DOHH2 (cell line): ENCODE measurements at regions not wholly inside any gene's neighbourhood (a gene's known extent, or its start where the extent isn't known, plus 50 kb on each side); places are given as distances from the start of the nearest gene placed in this dataset.
"Not testable (repeated sequence)": the region's sequence is repeated elsewhere in the genome, so short reads cannot be mapped to it uniquely, and the experiment has no call there.

ENCODE experiments used
- H3F3A ChIP-seq: fragments of 200-600 bp; sonication (generic), shearing (Covaris generic); 2 replicates; pipeline ENCODE4 v1.6.0; 2016; ENCODE audit warnings: antibody characterized with exemption, mild to moderate bottlenecking; ENCODE audit not compliant: control insufficient read depth, insufficient read depth
- H3K27ac ChIP-seq: fragments of 200-600 bp; sonication (generic); 2 replicates; pipeline ENCODE4 v1.5.1; 2014; ENCODE audit warnings: low read depth, mild to moderate bottlenecking, low read length, moderate library complexity
- H3K27me3 ChIP-seq: fragments of 200-600 bp; sonication (generic); 2 replicates; pipeline ENCODE4 v1.6.1; 2014; ENCODE audit warnings: mild to moderate bottlenecking, low read length, mixed read lengths; ENCODE audit not compliant: control insufficient read depth
- H3K36me3 ChIP-seq: fragments of 200-600 bp; sonication (generic); 2 replicates; pipeline ENCODE4 v1.6.1; 2014; ENCODE audit warnings: mild to moderate bottlenecking, low read length, moderate library complexity, mixed read lengths; ENCODE audit not compliant: control insufficient read depth
- H3K4me1 ChIP-seq: fragments of 200-600 bp; sonication (generic); 2 replicates; pipeline ENCODE4 v1.6.1; 2014; ENCODE audit warnings: mild to moderate bottlenecking, low read length, mixed read lengths; ENCODE audit not compliant: control insufficient read depth
- H3K4me2 ChIP-seq: fragments of 200-600 bp; sonication (generic); 2 replicates; pipeline ENCODE4 v1.6.0; 2014; ENCODE audit warnings: mild to moderate bottlenecking, low read length, moderate library complexity
- H3K4me3 ChIP-seq: fragments of 200-600 bp; sonication (generic); 2 replicates; pipeline ENCODE4 v1.5.1; 2014; ENCODE audit warnings: mild to moderate bottlenecking, low read length, mixed read lengths
- H3K79me2 ChIP-seq: fragments of 200-600 bp; sonication (generic); 2 replicates; pipeline ENCODE4 v1.6.1; 2014; ENCODE audit warnings: mild to moderate bottlenecking, low read length, mixed read lengths; ENCODE audit not compliant: control insufficient read depth
- H3K9me2 ChIP-seq: fragments of 200-600 bp; sonication (generic); replicated peaks from 2 replicates; pipeline ENCODE4 v1.6.1; 2014; ENCODE audit warnings: mild to moderate bottlenecking, low read length, mixed read lengths; ENCODE audit not compliant: control insufficient read depth
- H3K9me3 ChIP-seq: fragments of 200-600 bp; sonication (generic); 2 replicates; pipeline ENCODE4 v1.6.1; 2014; ENCODE audit warnings: antibody characterized with exemption, low read length, mixed read lengths; ENCODE audit not compliant: control insufficient read depth, insufficient read depth
- H4K20me1 ChIP-seq: fragments of 200-600 bp; sonication (generic); 2 replicates; pipeline ENCODE4 v1.6.0; 2014; ENCODE audit warnings: low read depth, mild to moderate bottlenecking, antibody characterized with exemption, low read length, moderate library complexity; ENCODE audit not compliant: control insufficient read depth, insufficient read depth
- CTCF ChIP-seq: fragments of 200-600 bp; sonication (generic); IDR thresholded peaks from one replicate; pipeline ENCODE4 v1.5.1; 2014; ENCODE audit warnings: antibody characterized with exemption, mild to moderate bottlenecking, low read depth, low read length; ENCODE audit not compliant: poor library complexity, severe bottlenecking
- EZH2phosphoT487 ChIP-seq: fragments of 200-600 bp; sonication (generic); IDR thresholded peaks from 2 replicates; pipeline ENCODE4 v1.6.1; 2017; ENCODE audit warnings: borderline replicate concordance, mild to moderate bottlenecking, antibody characterized with exemption, low read length, moderate library complexity, mixed read lengths

- H3K4me2 ChIP-seq: no peak overlapping the region
- H3K9me2 ChIP-seq: no peaks in the 10 kb centered on the region
- no peaks in the 10 kb centered on the region for H4K20me1 ChIP-seq
- no peaks in the 10 kb centered on the region for H3K36me3 ChIP-seq
- H3K79me2 ChIP-seq: no peaks in the 10 kb centered on the region
- H3K9me3 ChIP-seq: no peaks in the 10 kb centered on the region
- TF ChIP-seq EZH2phosphoT487: no peak
- no peak for TF ChIP-seq CTCF
- H3K4me1 ChIP-seq: no peaks in the 10 kb centered on the region
- H3K27me3 ChIP-seq: no peaks in the 10 kb centered on the region
- H3K4me3 ChIP-seq: no peak overlapping the region
- H3F3A ChIP-seq: no peaks in the 10 kb centered on the region
- H3K27ac ChIP-seq: no peak overlapping the region
These were observed 663.4 kb upstream of the PRMT6 start for GRCh38 chr1:106393046-106393445.

GRCh38 chr1:106396020-106396419 is 660.5 kb upstream of the PRMT6 start:
- TF ChIP-seq CTCF: no peak
- no peak for TF ChIP-seq EZH2phosphoT487
- no peaks in the 10 kb centered on the region for H3K36me3 ChIP-seq
- H4K20me1 ChIP-seq: no peaks in the 10 kb centered on the region
- H3K9me2 ChIP-seq: no peaks in the 10 kb centered on the region
- no peak overlapping the region for H3K4me3 ChIP-seq
- H3K27me3 ChIP-seq: no peaks in the 10 kb centered on the region
- no peak overlapping the region for H3K27ac ChIP-seq
- no peaks in the 10 kb centered on the region for H3K79me2 ChIP-seq
- no peaks in the 10 kb centered on the region for H3K4me1 ChIP-seq
- no peaks in the 10 kb centered on the region for H3F3A ChIP-seq
- no peaks in the 10 kb centered on the region for H3K9me3 ChIP-seq
- no peak overlapping the region for H3K4me2 ChIP-seq

GRCh38 chr1:106398391-106398790 is 658.1 kb upstream of the PRMT6 start:
- H3K4me2 ChIP-seq: no peak overlapping the region
- TF ChIP-seq CTCF: no peak
- TF ChIP-seq EZH2phosphoT487: no peak
- no peaks in the 10 kb centered on the region for H3K4me1 ChIP-seq
- H3K9me2 ChIP-seq: no peaks in the 10 kb centered on the region
- H3K27me3 ChIP-seq: no peaks in the 10 kb centered on the region
- H4K20me1 ChIP-seq: no peaks in the 10 kb centered on the region
- H3F3A ChIP-seq: no peaks in the 10 kb centered on the region
- H3K79me2 ChIP-seq: no peaks in the 10 kb centered on the region
- no peaks in the 10 kb centered on the region for H3K36me3 ChIP-seq
- no peaks in the 10 kb centered on the region for H3K9me3 ChIP-seq
- no peak overlapping the region for H3K27ac ChIP-seq
- H3K4me3 ChIP-seq: no peak overlapping the region

- H3K4me1 ChIP-seq: no peaks in the 10 kb centered on the region
- 0 out of 2 replicates have a peak, but pooled peaks cover 2% of the 10 kb centered on the region for H3K27me3 ChIP-seq
- no peak overlapping the region for H3K4me2 ChIP-seq
- no peak overlapping the region for H3K27ac ChIP-seq
- no peaks in the 10 kb centered on the region for H3K9me2 ChIP-seq
- no peaks in the 10 kb centered on the region for H3K36me3 ChIP-seq
- H3F3A ChIP-seq: no peaks in the 10 kb centered on the region
- H3K9me3 ChIP-seq: no peaks in the 10 kb centered on the region
- no peak overlapping the region for H3K4me3 ChIP-seq
- H3K79me2 ChIP-seq: no peaks in the 10 kb centered on the region
- no peaks in the 10 kb centered on the region for H4K20me1 ChIP-seq
- TF ChIP-seq EZH2phosphoT487 (no peak), CTCF (no peak)
These were observed 650.4 kb upstream of the PRMT6 start for GRCh38 chr1:106406114-106406513.

GRCh38 chr1:106412321-106412720 is 644.2 kb upstream of the PRMT6 start:
- H3F3A ChIP-seq, H3K9me2 ChIP-seq, H3K4me2 ChIP-seq, H3K27ac ChIP-seq, H3K4me1 ChIP-seq, H3K4me3 ChIP-seq, H3K79me2 ChIP-seq, H3K9me3 ChIP-seq, H4K20me1 ChIP-seq, H3K36me3 ChIP-seq, H3K27me3 ChIP-seq: not testable (repeated sequence)
